Occipital lobe (tissue), 2 donors: ENCODE measurements at regions not wholly inside any gene's neighbourhood (a gene's known extent, or its start where the extent isn't known, plus 50 kb on each side); places are given as distances from the start of the nearest gene placed in this dataset. TPM values are rescaled to one million over a fixed set of nuclear protein-coding genes. Genes with fewer than 3 reads are reported as not detected.

ENCODE experiments used
- DNase-seq: peaks from one replicate; lab custom pipeline; 2025; lab: John Stamatoyannopoulos, UW
- small RNA-seq: library from RNA; depleted of rRNA; stranded (forward); fragments of <200 nt; gene quantifications from one replicate; pipeline ENCODE3, GENCODE V24; 2014

DNA sequence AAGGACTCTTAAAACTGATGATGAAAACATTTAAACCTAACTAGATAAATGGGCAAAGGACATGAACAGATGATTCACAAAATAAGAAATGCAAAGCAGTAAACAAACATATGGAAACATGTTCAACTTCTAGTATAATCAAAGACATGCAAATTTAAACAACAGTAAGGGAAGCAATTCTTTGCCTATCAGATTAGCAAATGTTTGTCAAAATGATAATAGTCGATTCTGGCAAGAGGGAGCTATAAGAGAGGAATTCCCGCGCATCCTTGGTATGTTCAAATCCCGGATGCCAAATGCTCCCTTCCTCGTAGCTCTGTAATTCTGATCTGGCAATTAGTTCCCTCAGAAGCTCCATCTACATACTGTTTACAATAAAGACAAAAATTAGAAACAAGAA, 320.5 kb downstream of the PHKB start:
- DNase-seq, result no peak

DNA sequence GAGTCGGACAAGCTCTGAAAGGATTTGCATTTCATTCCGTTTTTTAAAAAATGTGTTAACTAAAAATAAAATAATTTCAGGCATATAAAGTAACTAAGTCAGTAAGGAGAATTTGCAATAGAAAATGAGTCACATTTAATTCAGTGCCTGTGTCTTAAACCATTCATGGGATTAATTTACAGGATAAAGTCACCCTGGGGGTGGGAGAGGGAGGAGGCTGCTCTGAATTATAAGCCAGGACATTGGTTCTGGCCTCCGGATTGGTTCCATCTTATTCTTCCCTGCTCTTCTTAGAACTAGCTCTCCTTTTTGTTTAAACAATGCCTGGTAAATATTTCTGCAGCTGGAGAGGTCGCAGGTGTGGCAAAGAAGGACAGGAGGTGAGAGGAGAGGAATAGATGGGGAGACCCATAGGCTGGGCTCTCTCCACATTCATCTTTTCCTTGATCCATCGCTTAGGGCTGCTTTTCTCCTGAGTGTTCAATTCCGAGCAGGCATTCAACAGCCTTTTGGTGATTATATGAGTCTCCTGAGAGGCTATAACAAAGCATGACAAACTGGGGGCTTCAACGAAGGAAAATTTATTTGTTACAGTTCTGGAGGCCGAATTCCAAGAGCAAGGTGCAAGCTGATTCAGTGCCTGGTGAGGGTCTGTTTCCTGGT, 319.2 kb downstream of the PHKB start:
- no peak for DNase-seq

DNA sequence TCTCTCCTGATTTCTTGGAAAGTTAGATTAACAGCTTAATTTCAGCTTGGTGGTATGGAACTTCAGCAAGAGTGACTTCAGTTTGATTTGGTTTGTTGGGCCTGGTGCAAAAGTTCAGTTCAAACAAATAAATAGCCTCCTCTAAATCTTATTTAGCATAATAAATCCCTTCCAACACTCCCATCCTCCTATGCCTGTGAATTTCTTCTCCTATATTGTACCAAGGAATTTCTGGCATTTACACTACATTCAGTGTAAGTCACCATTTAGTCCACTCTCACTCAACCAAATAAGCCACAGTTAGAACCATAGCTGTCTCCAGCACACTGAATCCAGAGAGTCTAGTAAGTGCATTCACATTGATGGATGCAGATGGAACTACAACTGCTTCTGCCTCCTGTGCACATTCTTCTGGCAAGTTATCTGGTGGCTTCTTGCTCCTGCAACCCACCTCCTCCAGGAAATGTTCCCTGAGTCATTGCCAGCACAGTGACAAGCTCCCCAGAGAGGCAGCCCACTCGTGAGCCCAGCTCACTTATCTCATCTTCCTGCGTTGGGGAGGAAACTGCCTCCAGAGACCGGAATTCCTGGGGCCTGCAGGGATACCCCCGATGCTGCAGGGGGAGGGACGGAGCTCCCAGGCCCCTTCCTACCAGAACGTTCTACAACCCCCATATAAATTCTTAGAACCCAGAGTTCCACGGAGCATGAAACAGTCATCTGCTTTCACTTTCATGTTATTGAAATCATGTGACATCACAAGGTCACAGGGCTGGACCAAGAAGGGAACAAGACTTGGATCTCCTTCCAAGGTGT, 318.3 kb downstream of the PHKB start:
- DNase-seq, result peak; percentile 40

DNA sequence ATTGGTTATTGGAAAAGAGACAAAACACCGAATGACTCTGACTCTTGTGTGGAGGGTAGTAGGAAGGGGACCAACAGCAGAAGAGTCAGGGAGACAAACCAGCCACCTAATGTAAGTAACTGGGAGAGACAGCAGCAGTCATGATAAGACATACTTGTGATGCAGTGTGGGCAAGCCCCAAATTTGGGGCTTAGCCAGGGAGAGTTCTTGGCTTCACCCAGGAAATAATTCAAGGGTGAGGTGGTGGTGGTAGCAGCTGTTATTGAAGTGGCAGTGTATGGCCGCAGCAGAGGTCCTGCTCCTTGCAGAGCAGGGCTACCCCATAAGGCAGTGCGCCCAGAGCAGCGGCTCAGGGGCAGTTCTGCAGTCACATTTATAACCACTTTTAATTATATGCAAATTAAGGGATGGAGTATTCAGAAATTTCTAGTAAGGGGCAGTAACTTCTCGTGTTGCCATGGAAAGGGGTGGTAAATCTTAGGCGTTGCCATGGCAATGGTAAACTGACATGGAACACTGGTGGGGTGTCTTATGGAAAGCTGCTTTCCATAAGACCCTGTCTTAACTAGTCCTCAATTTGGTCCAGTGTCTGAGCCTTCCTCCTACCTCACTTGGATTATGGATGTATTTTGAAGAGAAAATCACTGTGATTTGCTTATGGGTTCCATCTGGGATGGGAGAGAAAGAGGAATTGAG, 317.1 kb downstream of the PHKB start:
- DNase-seq, result no peak

DNA sequence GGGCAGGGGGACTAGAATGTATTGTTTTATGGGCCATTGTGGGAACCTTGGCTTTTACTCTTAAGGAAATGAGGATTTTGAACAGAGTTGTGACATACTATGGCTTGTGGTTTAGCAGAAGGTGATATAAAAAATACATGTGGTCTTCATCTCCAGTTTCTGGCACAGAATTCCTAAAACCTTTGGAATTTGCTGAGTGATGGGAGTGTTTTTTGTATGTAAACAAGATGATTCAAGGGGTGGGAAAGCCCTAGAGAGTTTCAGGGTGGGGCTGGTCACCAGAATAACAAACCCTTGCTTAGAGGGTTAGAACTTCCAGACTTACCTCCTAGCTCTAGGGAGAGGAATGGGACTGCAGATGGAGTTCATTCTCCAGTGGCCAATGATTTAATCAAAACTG, 316.1 kb downstream of the PHKB start:
- DNase-seq, result no peak

DNA sequence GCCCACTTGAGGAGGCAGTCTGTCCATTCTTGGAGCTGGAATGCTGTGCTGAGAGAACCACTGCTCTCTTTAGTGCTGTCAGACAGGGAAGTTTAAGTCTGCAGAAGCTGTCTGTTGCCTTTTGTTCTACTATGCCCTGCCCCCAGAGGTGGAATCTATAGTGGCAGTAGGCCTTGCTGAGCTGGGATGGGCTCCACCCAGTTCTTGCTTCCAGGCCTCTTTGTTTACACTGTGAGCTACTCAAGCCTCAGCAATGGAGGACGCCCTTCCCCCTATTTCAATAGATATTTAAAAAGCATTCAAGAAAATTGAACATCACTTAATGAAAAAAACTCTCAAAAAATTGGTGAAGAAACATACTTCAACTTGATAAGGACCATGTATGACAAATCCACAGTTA, 313.5 kb downstream of the PHKB start:
- DNase-seq, result no peak

DNA sequence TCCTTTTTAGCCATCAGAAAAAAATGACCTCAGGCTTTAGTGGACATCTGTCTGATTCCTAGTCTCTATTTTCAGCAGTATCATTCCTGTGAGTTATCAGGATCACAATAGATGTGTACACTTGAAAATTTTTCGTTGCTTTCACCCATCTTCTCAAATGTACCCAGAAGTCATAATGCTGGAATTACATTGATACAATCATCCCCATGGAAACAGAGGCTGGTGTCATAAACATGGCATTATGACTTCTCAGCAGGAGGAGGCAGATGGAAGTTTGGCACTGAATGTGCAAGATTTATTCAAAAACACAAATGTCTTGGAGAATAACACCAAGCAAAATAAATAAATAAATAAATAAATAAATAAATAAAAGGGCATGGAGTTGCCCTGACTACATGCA, 292.5 kb downstream of the PHKB start:
- no peak for DNase-seq

Small RNA genes in the stretch of these regions (small RNA-seq; reads per million reads assigned to genes)
- gene AC141846.1, result not detected
